Endothelial cell of umbilical vein (primary cell): ENCODE measurements at regions not wholly inside any gene's neighbourhood (a gene's known extent, or its start where the extent isn't known, plus 50 kb on each side); places are given as distances from the start of the nearest gene placed in this dataset.

ENCODE experiments used
- EZH2 ChIP-seq: IDR thresholded peaks from 2 replicates; pipeline ENCODE4 v1.6.1; 2012; ENCODE audit warnings: borderline replicate concordance, low read depth, mild to moderate bottlenecking, moderate library complexity, low read length, inconsistent platforms; ENCODE audit not compliant: severe bottlenecking
- GATA2 ChIP-seq: IDR thresholded peaks from 2 replicates; pipeline ENCODE4 v1.7.0; 2011; ENCODE audit warnings: low read depth, mild to moderate bottlenecking, moderate library complexity, mixed read lengths, low read length; ENCODE audit not compliant: insufficient read length, insufficient read depth
- MYC ChIP-seq: IDR thresholded peaks from one replicate; pipeline ENCODE4 v1.6.1; 2011; ENCODE audit warnings: mild to moderate bottlenecking, low read depth, low read length
- POLR2A ChIP-seq: IDR thresholded peaks from 2 replicates; pipeline ENCODE4 v1.6.1; 2012; ENCODE audit warnings: low read depth, mild to moderate bottlenecking, control low read depth, low read length
- POLR2AphosphoS5 ChIP-seq: IDR thresholded peaks from 2 replicates; pipeline ENCODE4 v1.6.1; 2012; ENCODE audit warnings: low read depth, mild to moderate bottlenecking, control low read depth, low read length, moderate library complexity; ENCODE audit not compliant: insufficient read depth
- TF ChIP-seq, protein P1 (sequence below), 2 donors: IDR thresholded peaks; 1 replicate in 1 of 2; 2 replicates in 1 of 2; pipeline ENCODE4 v1.5.1; 2011; ENCODE audit warnings: low read length in 2 of 2, mild to moderate bottlenecking in 2 of 2, moderate library complexity in 2 of 2, control low read depth in 1 of 2, inconsistent platforms in 1 of 2, low read depth in 1 of 2; ENCODE audit not compliant: insufficient read depth in 1 of 2; ENCODE audit errors: extremely low read depth in 1 of 2
- TF ChIP-seq, protein P2 (sequence below): IDR thresholded peaks from 2 replicates; pipeline ENCODE4 v1.6.1; 2011; ENCODE audit not compliant: insufficient read depth, insufficient read length

DNA sequence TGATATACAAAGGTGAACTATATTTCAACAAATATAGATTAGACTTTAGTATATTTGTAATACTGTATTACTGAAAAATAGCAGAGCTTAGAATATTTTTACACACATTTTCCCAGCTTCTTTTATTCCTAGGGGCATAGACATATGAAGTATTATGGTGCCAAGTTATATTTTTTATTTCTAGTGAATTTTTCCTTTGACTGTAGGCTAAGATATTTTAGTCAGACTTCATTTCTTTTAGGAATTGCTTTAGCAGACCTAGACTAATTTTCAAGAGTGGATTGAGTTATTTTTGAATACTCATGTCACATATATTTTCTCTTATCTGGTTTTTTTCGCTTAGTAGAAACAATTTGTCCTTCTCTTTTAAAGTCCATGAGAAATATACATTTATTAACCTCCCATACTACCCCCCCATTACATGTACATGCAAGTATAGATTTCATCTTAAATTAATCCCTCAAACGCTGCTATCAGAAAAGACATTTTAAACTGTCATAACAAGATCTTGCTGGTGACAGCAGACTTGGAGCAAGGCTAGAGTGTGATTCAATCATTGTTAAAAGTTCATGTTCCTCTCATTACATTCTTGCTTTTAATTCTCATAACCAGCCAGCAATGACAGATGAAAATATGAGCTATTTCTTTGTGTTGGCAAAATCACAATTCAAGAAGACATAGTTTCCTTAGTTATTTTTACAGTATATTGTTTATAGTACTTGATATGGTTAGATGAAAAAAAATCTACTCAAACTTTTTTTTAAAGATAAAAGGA is 456.1 kb downstream of the AEBP2 start:
- TF ChIP-seq, protein P1, sequence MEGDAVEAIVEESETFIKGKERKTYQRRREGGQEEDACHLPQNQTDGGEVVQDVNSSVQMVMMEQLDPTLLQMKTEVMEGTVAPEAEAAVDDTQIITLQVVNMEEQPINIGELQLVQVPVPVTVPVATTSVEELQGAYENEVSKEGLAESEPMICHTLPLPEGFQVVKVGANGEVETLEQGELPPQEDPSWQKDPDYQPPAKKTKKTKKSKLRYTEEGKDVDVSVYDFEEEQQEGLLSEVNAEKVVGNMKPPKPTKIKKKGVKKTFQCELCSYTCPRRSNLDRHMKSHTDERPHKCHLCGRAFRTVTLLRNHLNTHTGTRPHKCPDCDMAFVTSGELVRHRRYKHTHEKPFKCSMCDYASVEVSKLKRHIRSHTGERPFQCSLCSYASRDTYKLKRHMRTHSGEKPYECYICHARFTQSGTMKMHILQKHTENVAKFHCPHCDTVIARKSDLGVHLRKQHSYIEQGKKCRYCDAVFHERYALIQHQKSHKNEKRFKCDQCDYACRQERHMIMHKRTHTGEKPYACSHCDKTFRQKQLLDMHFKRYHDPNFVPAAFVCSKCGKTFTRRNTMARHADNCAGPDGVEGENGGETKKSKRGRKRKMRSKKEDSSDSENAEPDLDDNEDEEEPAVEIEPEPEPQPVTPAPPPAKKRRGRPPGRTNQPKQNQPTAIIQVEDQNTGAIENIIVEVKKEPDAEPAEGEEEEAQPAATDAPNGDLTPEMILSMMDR (IDR thresholded peaks at IDR 0.05; ENCODE audit: extremely low read depth in 1 of 2, insufficient read depth in 1 of 2, low read depth in 1 of 2, low read length in 2 of 2), result no peak
- TF ChIP-seq POLR2AphosphoS5 (no peak), EZH2 (no peak), MYC (no peak), POLR2A (no peak), GATA2 (no peak)
- TF ChIP-seq, protein P2, sequence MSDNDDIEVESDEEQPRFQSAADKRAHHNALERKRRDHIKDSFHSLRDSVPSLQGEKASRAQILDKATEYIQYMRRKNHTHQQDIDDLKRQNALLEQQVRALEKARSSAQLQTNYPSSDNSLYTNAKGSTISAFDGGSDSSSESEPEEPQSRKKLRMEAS, result no peak
